ENCODE measurements at regions not wholly inside any gene's neighbourhood (a gene's known extent, or its start where the extent isn't known, plus 50 kb on each side); places are given as distances from the start of the nearest gene placed in this dataset.

DNA sequence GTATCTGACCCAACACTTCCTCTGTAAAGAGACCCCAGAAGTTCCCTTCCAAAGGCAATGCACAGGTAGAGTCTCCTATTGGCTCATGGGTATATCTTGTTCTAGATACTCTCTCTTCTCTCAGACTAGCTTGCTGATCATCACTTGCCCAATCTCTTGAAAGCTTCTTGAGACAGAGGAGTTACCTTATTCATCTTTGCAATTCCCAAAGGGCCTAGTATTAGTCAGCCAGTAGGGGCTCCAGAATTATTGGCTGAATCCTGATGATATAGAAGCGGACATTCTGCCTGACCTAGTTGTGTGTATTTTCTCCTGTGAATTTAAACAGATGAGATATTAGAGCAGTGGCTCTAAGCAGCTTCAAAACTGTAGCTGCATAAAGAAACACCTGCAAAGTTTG, 304.0 kb upstream of the KLF4 start:
- H2BK15ac ChIP-seq (ENCODE audit: low read depth, low read length): no peak overlapping the region
- TF ChIP-seq CHD1 (IDR thresholded peaks at IDR 0.05; ENCODE audit: low read depth, low read length): no peak
- no peak for TF ChIP-seq RCOR1 (IDR thresholded peaks at IDR 0.05; ENCODE audit: insufficient replicate concordance, low read length)
- TF ChIP-seq, protein P1, sequence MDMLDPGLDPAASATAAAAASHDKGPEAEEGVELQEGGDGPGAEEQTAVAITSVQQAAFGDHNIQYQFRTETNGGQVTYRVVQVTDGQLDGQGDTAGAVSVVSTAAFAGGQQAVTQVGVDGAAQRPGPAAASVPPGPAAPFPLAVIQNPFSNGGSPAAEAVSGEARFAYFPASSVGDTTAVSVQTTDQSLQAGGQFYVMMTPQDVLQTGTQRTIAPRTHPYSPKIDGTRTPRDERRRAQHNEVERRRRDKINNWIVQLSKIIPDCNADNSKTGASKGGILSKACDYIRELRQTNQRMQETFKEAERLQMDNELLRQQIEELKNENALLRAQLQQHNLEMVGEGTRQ (IDR thresholded peaks at IDR 0.05; ENCODE audit: low read depth, low read length): no peak
- TF ChIP-seq RFX5 (IDR thresholded peaks at IDR 0.05; ENCODE audit: low read depth, low read length): no peak
- no peak for TF ChIP-seq MAFK (IDR thresholded peaks at IDR 0.05; ENCODE audit: low read depth, low read length)
- TF ChIP-seq POLR2A (IDR thresholded peaks at IDR 0.05; ENCODE audit: low read depth, low read length): no peak
- TF ChIP-seq, protein P2, sequence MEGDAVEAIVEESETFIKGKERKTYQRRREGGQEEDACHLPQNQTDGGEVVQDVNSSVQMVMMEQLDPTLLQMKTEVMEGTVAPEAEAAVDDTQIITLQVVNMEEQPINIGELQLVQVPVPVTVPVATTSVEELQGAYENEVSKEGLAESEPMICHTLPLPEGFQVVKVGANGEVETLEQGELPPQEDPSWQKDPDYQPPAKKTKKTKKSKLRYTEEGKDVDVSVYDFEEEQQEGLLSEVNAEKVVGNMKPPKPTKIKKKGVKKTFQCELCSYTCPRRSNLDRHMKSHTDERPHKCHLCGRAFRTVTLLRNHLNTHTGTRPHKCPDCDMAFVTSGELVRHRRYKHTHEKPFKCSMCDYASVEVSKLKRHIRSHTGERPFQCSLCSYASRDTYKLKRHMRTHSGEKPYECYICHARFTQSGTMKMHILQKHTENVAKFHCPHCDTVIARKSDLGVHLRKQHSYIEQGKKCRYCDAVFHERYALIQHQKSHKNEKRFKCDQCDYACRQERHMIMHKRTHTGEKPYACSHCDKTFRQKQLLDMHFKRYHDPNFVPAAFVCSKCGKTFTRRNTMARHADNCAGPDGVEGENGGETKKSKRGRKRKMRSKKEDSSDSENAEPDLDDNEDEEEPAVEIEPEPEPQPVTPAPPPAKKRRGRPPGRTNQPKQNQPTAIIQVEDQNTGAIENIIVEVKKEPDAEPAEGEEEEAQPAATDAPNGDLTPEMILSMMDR (conservative IDR thresholded peaks at IDR 0.05; ENCODE audit: low read depth, low read length): no peak
- TF ChIP-seq, protein P3, sequence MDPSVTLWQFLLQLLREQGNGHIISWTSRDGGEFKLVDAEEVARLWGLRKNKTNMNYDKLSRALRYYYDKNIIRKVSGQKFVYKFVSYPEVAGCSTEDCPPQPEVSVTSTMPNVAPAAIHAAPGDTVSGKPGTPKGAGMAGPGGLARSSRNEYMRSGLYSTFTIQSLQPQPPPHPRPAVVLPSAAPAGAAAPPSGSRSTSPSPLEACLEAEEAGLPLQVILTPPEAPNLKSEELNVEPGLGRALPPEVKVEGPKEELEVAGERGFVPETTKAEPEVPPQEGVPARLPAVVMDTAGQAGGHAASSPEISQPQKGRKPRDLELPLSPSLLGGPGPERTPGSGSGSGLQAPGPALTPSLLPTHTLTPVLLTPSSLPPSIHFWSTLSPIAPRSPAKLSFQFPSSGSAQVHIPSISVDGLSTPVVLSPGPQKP (IDR thresholded peaks at IDR 0.05; ENCODE audit: borderline replicate concordance, low read depth, low read length): no peak
- TF ChIP-seq BHLHE40 (IDR thresholded peaks at IDR 0.05; ENCODE audit: low read depth, low read length): no peak
- TF ChIP-seq NFE2L2 (IDR thresholded peaks at IDR 0.05; ENCODE audit: low read depth, low read length): no peak
- no peak for TF ChIP-seq MXI1 (IDR thresholded peaks at IDR 0.05; ENCODE audit: borderline replicate concordance, low read depth, low read length)
- no peak for TF ChIP-seq CEBPB (IDR thresholded peaks at IDR 0.05; ENCODE audit: low read depth, low read length)
- TF ChIP-seq MAZ (IDR thresholded peaks at IDR 0.05; ENCODE audit: borderline replicate concordance, low read depth, low read length): no peak
- in situ Hi-C loops (cut with MboI; ENCODE audit: low sequenced_read_pairs): no loop called here

More for the DNA sequence above, 304.0 kb upstream of the KLF4 start:
- Histone ChIP-seq H3K9me3 (ENCODE audit: control insufficient read depth, insufficient read depth, low read length) (no peaks in the 10 kb centered on the region), H2AK5ac (ENCODE audit: low read depth, low read length) (no peak overlapping the region), H3K27ac (ENCODE audit: insufficient read depth, low read length) (no peak overlapping the region), H3K79me1 (ENCODE audit: low read depth in 1 of 2, low read length in 2 of 2) (no peaks in the 10 kb centered on the region), H3K9me1 (ENCODE audit: insufficient read depth, low read length) (no peaks in the 10 kb centered on the region), H2AK9ac (replicated peaks; ENCODE audit: low read depth, low read length, poor library complexity) (no peak overlapping the region), H2AFZ (replicated peaks; ENCODE audit: low read length, poor library complexity) (no peak overlapping the region), H3K9ac (ENCODE audit: low read depth, low read length) (no peak overlapping the region), H3K4me2 (ENCODE audit: low read depth, low read length) (no peak overlapping the region), H3K4ac (ENCODE audit: low read depth, low read length) (no peak overlapping the region), H3K4me1 (ENCODE audit: control insufficient read depth, insufficient read depth, low read length) (no peaks in the 10 kb centered on the region), H3K14ac (replicated peaks; ENCODE audit: low read depth, low read length) (no peak overlapping the region), H4K20me1 (ENCODE audit: insufficient read depth, low read length) (no peaks in the 10 kb centered on the region), H3K4me3 (ENCODE audit: insufficient read depth, low read depth, low read length) (no peak overlapping the region), H3K27me3 (ENCODE audit: control insufficient read depth, insufficient read depth, low read length) (no peaks in the 10 kb centered on the region; the same call in none of the 2 replicates), H2BK120ac (ENCODE audit: low read depth, low read length) (no peak overlapping the region), H3K23ac (ENCODE audit: low read depth, low read length) (no peak overlapping the region), H4K5ac (ENCODE audit: low read depth, low read length) (no peak overlapping the region), H4K91ac (ENCODE audit: insufficient read depth, low read depth, low read length) (no peak overlapping the region), H3K18ac (ENCODE audit: low read depth, low read length) (no peak overlapping the region), H3K36me3 (ENCODE audit: control insufficient read depth, insufficient read depth, low read length) (no peaks in the 10 kb centered on the region), H4K8ac (ENCODE audit: low read depth in 2 of 2, low read length in 2 of 2) (no peak overlapping the region), H2BK20ac (ENCODE audit: low read depth, low read length) (no peak overlapping the region), H3K56ac (ENCODE audit: extremely low read depth, insufficient read depth, low read length) (no peak overlapping the region), H2BK5ac (ENCODE audit: low read depth, low read length, poor library complexity, severe bottlenecking) (no peak overlapping the region)
- ChIA-PET POLR2A (ENCODE audit: unreplicated experiment) (no interaction called here), CTCF (interaction anchor here (0.6 kb wide), 3 partner anchors 218 to 328 kb away, joined by 3 to 5 read pairs (median 3); no protein-coding TSS in a partner anchor)
- dilution Hi-C loops (cut with HindIII; ENCODE audit: low sequenced_read_pairs, unreplicated experiment): no loop called here
- WGBS, 2 experiments (ENCODE audit: extremely low coverage in 2 of 2, insufficient read length in 1 of 2): no CpG with 5 or more reads among the region's 1 CpG
- DNase-seq (no peak), ATAC-seq (ENCODE audit: low read depth) (no peak)
- BruUV-seq (replicated peaks): no TSS peak
- intact Hi-C loops (cut with micrococcal nuclease): no loop called here
